GM23338 (cell line): ENCODE measurements at regions not wholly inside any gene's neighbourhood (a gene's known extent, or its start where the extent isn't known, plus 50 kb on each side); places are given as distances from the start of the nearest gene placed in this dataset.

ENCODE experiments used
- EZH2 ChIP-seq: fragments of 200-600 bp; sonication (generic); IDR thresholded peaks from one replicate; pipeline ENCODE4 v1.8.0; 2017; ENCODE audit warnings: antibody characterized with exemption, mild to moderate bottlenecking, low read depth; ENCODE audit not compliant: unreplicated experiment
- STAT1 ChIP-seq: IDR thresholded peaks from one replicate; pipeline ENCODE4 v1.6.1; 2016; ENCODE audit warnings: antibody characterized with exemption; ENCODE audit not compliant: unreplicated experiment
- ZNF331 ChIP-seq: fragments of 250-450 bp; sonication (Bioruptor Pico); IDR thresholded peaks from 2 replicates; pipeline ENCODE4 v1.5.0; 2020; ENCODE audit warnings: low read depth, mild to moderate bottlenecking, moderate library complexity
- TF ChIP-seq, protein P1 (sequence below): fragments of 250-450 bp; sonication (Bioruptor Pico); IDR thresholded peaks from 2 replicates; pipeline ENCODE4 v1.5.0; 2020; ENCODE audit warnings: mild to moderate bottlenecking, moderate library complexity
- TF ChIP-seq, protein P2 (sequence below): IDR thresholded peaks from 2 replicates; pipeline ENCODE4 v1.6.1; 2016; ENCODE audit warnings: antibody characterized with exemption
- TF ChIP-seq, protein P3 (sequence below), 2 experiments: fragments of 200-600 bp in 1 of 2; sonication (generic) in 1 of 2; conservative IDR thresholded peaks; 2 replicates each; pipeline versions ENCODE4 v1.5.1 to v1.6.1; 2016 to 2017; ENCODE audit warnings: antibody characterized with exemption in 2 of 2, low read depth in 2 of 2, mild to moderate bottlenecking in 2 of 2, moderate library complexity in 1 of 2

DNA sequence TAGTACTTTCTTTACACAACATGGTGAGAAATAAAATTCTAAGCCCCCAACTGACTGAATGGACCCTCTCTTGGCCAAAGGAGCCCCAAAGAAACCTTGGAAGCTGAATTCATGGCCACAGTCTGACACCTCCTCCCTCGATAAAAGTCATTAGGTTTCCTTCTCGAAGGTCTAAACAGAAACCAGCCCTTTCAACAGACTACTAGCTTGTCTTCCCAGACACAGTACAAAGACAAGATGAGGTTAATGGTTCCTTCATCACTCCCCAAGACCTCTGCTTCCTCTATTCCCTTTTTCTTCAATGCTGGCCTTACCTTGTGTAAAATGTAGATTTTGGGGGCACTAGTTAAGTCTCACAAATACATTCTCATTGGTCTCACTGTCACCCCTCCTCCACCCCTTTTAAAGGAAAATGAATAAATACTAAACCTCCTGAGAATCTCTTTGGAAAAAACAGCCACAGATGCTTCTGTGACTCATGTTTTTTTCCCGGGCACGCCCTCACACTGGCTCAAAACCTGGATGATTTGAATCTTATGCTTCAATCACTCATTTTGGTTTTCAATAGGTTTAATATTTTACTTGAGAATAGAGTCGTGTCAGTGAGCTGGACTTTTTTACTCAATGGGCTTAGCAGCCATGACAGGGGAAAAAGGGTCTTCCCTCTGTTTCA lies 65.8 kb upstream of the MED4 start (continued):
- TF ChIP-seq, protein P1, sequence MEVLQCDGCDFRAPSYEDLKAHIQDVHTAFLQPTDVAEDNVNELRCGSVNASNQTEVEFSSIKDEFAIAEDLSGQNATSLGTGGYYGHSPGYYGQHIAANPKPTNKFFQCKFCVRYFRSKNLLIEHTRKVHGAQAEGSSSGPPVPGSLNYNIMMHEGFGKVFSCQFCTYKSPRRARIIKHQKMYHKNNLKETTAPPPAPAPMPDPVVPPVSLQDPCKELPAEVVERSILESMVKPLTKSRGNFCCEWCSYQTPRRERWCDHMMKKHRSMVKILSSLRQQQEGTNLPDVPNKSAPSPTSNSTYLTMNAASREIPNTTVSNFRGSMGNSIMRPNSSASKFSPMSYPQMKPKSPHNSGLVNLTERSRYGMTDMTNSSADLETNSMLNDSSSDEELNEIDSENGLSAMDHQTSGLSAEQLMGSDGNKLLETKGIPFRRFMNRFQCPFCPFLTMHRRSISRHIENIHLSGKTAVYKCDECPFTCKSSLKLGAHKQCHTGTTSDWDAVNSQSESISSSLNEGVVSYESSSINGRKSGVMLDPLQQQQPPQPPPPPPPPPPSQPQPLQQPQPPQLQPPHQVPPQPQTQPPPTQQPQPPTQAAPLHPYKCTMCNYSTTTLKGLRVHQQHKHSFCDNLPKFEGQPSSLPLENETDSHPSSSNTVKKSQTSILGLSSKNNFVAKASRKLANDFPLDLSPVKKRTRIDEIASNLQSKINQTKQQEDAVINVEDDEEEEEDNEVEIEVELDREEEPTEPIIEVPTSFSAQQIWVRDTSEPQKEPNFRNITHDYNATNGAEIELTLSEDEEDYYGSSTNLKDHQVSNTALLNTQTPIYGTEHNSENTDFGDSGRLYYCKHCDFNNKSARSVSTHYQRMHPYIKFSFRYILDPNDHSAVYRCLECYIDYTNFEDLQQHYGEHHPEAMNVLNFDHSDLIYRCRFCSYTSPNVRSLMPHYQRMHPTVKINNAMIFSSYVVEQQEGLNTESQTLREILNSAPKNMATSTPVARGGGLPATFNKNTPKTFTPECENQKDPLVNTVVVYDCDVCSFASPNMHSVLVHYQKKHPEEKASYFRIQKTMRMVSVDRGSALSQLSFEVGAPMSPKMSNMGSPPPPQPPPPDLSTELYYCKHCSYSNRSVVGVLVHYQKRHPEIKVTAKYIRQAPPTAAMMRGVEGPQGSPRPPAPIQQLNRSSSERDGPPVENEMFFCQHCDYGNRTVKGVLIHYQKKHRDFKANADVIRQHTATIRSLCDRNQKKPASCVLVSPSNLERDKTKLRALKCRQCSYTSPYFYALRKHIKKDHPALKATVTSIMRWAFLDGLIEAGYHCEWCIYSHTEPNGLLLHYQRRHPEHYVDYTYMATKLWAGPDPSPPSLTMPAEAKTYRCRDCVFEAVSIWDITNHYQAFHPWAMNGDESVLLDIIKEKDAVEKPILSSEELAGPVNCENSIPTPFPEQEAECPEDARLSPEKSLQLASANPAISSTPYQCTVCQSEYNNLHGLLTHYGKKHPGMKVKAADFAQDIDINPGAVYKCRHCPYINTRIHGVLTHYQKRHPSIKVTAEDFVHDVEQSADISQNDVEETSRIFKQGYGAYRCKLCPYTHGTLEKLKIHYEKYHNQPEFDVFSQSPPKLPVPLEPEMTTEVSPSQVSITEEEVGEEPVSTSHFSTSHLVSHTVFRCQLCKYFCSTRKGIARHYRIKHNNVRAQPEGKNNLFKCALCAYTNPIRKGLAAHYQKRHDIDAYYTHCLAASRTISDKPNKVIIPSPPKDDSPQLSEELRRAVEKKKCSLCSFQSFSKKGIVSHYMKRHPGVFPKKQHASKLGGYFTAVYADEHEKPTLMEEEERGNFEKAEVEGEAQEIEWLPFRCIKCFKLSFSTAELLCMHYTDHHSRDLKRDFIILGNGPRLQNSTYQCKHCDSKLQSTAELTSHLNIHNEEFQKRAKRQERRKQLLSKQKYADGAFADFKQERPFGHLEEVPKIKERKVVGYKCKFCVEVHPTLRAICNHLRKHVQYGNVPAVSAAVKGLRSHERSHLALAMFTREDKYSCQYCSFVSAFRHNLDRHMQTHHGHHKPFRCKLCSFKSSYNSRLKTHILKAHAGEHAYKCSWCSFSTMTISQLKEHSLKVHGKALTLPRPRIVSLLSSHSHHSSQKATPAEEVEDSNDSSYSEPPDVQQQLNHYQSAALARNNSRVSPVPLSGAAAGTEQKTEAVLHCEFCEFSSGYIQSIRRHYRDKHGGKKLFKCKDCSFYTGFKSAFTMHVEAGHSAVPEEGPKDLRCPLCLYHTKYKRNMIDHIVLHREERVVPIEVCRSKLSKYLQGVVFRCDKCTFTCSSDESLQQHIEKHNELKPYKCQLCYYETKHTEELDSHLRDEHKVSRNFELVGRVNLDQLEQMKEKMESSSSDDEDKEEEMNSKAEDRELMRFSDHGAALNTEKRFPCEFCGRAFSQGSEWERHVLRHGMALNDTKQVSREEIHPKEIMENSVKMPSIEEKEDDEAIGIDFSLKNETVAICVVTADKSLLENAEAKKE (CRISPR knock-in tag): no peak
- TF ChIP-seq, protein P2, sequence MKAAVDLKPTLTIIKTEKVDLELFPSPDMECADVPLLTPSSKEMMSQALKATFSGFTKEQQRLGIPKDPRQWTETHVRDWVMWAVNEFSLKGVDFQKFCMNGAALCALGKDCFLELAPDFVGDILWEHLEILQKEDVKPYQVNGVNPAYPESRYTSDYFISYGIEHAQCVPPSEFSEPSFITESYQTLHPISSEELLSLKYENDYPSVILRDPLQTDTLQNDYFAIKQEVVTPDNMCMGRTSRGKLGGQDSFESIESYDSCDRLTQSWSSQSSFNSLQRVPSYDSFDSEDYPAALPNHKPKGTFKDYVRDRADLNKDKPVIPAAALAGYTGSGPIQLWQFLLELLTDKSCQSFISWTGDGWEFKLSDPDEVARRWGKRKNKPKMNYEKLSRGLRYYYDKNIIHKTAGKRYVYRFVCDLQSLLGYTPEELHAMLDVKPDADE: no peak
- TF ChIP-seq STAT1 (no peak), ZNF331 (CRISPR knock-in tag) (no peak), EZH2 (no peak)
- TF ChIP-seq, protein P3, sequence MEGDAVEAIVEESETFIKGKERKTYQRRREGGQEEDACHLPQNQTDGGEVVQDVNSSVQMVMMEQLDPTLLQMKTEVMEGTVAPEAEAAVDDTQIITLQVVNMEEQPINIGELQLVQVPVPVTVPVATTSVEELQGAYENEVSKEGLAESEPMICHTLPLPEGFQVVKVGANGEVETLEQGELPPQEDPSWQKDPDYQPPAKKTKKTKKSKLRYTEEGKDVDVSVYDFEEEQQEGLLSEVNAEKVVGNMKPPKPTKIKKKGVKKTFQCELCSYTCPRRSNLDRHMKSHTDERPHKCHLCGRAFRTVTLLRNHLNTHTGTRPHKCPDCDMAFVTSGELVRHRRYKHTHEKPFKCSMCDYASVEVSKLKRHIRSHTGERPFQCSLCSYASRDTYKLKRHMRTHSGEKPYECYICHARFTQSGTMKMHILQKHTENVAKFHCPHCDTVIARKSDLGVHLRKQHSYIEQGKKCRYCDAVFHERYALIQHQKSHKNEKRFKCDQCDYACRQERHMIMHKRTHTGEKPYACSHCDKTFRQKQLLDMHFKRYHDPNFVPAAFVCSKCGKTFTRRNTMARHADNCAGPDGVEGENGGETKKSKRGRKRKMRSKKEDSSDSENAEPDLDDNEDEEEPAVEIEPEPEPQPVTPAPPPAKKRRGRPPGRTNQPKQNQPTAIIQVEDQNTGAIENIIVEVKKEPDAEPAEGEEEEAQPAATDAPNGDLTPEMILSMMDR (conservative IDR thresholded peaks at IDR 0.05; ENCODE audit: low read depth in 2 of 2): no peak
